ENCODE measurements at regions not wholly inside any gene's neighbourhood (a gene's known extent, or its start where the extent isn't known, plus 50 kb on each side); places are given as distances from the start of the nearest gene placed in this dataset.
"Not testable (repeated sequence)": the region's sequence is repeated elsewhere in the genome, so short reads cannot be mapped to it uniquely, and the experiment has no call there.

GRCh38 chr2:125405816-125406215 lies 1250.1 kb upstream of the GYPC start:
- Mint-ChIP-seq H3K4me1 (peaks cover 10% of the 10 kb centered on the region), H3K27me3 (ENCODE audit: low read depth) (no peaks in the 10 kb centered on the region), H3K27ac (peak overlapping the region; percentile 55), H3K4me3 (no peak overlapping the region), H3K9me3 (no peaks in the 10 kb centered on the region), H3K36me3 (no peaks in the 10 kb centered on the region)
- DNase-seq (ENCODE audit: low spot score in 2 of 2, unreplicated experiment in 2 of 2), result no peak
- TF ChIP-seq, protein P1, sequence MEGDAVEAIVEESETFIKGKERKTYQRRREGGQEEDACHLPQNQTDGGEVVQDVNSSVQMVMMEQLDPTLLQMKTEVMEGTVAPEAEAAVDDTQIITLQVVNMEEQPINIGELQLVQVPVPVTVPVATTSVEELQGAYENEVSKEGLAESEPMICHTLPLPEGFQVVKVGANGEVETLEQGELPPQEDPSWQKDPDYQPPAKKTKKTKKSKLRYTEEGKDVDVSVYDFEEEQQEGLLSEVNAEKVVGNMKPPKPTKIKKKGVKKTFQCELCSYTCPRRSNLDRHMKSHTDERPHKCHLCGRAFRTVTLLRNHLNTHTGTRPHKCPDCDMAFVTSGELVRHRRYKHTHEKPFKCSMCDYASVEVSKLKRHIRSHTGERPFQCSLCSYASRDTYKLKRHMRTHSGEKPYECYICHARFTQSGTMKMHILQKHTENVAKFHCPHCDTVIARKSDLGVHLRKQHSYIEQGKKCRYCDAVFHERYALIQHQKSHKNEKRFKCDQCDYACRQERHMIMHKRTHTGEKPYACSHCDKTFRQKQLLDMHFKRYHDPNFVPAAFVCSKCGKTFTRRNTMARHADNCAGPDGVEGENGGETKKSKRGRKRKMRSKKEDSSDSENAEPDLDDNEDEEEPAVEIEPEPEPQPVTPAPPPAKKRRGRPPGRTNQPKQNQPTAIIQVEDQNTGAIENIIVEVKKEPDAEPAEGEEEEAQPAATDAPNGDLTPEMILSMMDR (IDR thresholded peaks at IDR 0.05; ENCODE audit: unreplicated experiment), result no peak

DNA sequence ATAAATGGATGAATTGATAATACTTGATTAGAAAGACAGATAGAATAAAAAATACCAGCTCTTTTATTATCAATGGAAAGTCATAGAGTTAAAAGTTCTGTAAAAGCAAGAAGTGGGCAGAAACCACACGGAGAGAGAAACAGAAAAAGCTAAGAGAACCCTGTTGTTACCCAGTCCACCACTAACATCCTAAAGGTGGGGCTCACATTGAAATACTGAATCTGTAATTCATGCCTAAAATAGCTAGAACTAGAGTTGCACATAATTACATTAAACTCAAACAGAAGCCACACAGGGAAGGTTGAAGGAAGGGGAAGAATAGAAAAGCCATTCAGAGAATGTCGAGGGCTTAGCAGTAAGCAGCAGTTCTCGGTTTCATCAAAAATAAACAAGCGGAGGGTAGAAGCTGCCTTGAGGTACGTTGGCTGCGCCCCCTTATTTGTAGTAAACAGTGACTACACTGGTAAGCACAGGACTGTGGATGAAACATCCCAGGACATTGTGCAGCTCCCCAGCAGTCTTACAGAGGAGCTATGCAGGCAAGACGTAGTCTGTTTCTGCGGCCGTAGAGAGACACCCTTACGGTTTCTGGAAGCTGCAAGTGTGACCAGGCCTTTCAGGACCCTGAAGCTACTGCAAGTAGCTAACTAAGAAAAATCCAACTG lies 1247.0 kb upstream of the GYPC start:
- H3K9me3 Mint-ChIP-seq, result peaks cover 4% of the 10 kb centered on the region
- H3K27ac Mint-ChIP-seq, result no peak overlapping the region
- no peak overlapping the region for H3K4me3 Mint-ChIP-seq
- TF ChIP-seq, protein P1 (IDR thresholded peaks at IDR 0.05; ENCODE audit: unreplicated experiment), result no peak
- DNase-seq (ENCODE audit: low spot score in 2 of 2, unreplicated experiment in 2 of 2), result no peak
- H3K4me1 Mint-ChIP-seq, result peaks cover 10% of the 10 kb centered on the region
- no peaks in the 10 kb centered on the region for H3K36me3 Mint-ChIP-seq
- no peaks in the 10 kb centered on the region for H3K27me3 Mint-ChIP-seq (ENCODE audit: low read depth)

- TF ChIP-seq, protein P1 (IDR thresholded peaks at IDR 0.05; ENCODE audit: unreplicated experiment), result no peak
- Mint-ChIP-seq H3K4me1 (no peaks in the 10 kb centered on the region), H3K36me3 (no peaks in the 10 kb centered on the region), H3K4me3 (no peak overlapping the region), H3K9me3 (no peaks in the 10 kb centered on the region), H3K27me3 (ENCODE audit: low read depth) (no peaks in the 10 kb centered on the region), H3K27ac (no peak overlapping the region)
- no peak for DNase-seq (ENCODE audit: low spot score in 2 of 2, unreplicated experiment in 2 of 2)
These were observed 1237.5 kb upstream of the GYPC start for GRCh38 chr2:125418483-125418882.

GRCh38 chr2:125422198-125422770 lies 1233.7 kb upstream of the GYPC start:
- not testable (repeated sequence) for DNase-seq (ENCODE audit: low spot score in 2 of 2, unreplicated experiment in 2 of 2); H3K4me1 Mint-ChIP-seq; H3K4me3 Mint-ChIP-seq; H3K27me3 Mint-ChIP-seq (ENCODE audit: low read depth); H3K9me3 Mint-ChIP-seq; H3K27ac Mint-ChIP-seq; H3K36me3 Mint-ChIP-seq

- H3K27me3 Mint-ChIP-seq (ENCODE audit: low read depth), result no peaks in the 10 kb centered on the region
- no peak overlapping the region for H3K4me3 Mint-ChIP-seq
- no peak overlapping the region for H3K27ac Mint-ChIP-seq
- no peak for DNase-seq (ENCODE audit: low spot score in 2 of 2, unreplicated experiment in 2 of 2)
- no peaks in the 10 kb centered on the region for H3K36me3 Mint-ChIP-seq
- no peaks in the 10 kb centered on the region for H3K9me3 Mint-ChIP-seq
- no peaks in the 10 kb centered on the region for H3K4me1 Mint-ChIP-seq
- TF ChIP-seq, protein P1 (IDR thresholded peaks at IDR 0.05; ENCODE audit: unreplicated experiment), result no peak
These were observed 1231.6 kb upstream of the GYPC start for GRCh38 chr2:125424266-125424785.

- no peaks in the 10 kb centered on the region for H3K9me3 Mint-ChIP-seq
- TF ChIP-seq, protein P1 (IDR thresholded peaks at IDR 0.05; ENCODE audit: unreplicated experiment), result no peak
- no peaks in the 10 kb centered on the region for H3K27me3 Mint-ChIP-seq (ENCODE audit: low read depth)
These were observed 1228.1 kb upstream of the GYPC start for GRCh38 chr2:125427721-125428315.

More at GRCh38 chr2:125427721-125428315, 1228.1 kb upstream of the GYPC start:
- no peak for DNase-seq (ENCODE audit: low spot score in 2 of 2, unreplicated experiment in 2 of 2)
- Mint-ChIP-seq H3K4me3 (no peak overlapping the region), H3K4me1 (no peaks in the 10 kb centered on the region), H3K27ac (no peak overlapping the region), H3K36me3 (no peaks in the 10 kb centered on the region)
